GM23338 (cell line): ENCODE measurements at regions not wholly inside any gene's neighbourhood (a gene's known extent, or its start where the extent isn't known, plus 50 kb on each side); places are given as distances from the start of the nearest gene placed in this dataset.

Source experiments
- ATAC-seq: fragments of 200-7000 bp; cut with Tn5 transposase; 3 replicates; pipeline ENCODE4 v1.9.1; 2020
- DNase-seq: peaks from one replicate; pipeline ENCODE4 v3.0.0-alpha.2; 2015; ENCODE audit warnings: low spot score
- H2AFZ ChIP-seq: fragments of 200-600 bp; sonication (generic); 2 replicates; pipeline ENCODE4 v1.8.0; 2016; ENCODE audit warnings: antibody characterized with exemption, mild to moderate bottlenecking, moderate library complexity
- H3F3A ChIP-seq: fragments of 200-600 bp; sonication (generic); replicated peaks from 2 replicates; pipeline ENCODE4 v1.8.0; 2017; ENCODE audit warnings: antibody characterized with exemption, mixed run types, low read depth
- H3K27ac ChIP-seq: fragments of 200-600 bp; sonication (generic); 2 replicates; pipeline ENCODE4 v1.6.1; 2016; ENCODE audit warnings: low read depth
- H3K27me3 ChIP-seq: fragments of 200-600 bp; sonication (generic); 2 replicates; pipeline ENCODE4 v1.8.0; 2016; ENCODE audit warnings: mild to moderate bottlenecking, mixed run types, moderate library complexity; ENCODE audit not compliant: insufficient read depth
- H3K36me3 ChIP-seq: fragments of 200-600 bp; sonication (generic); 2 replicates; pipeline ENCODE4 v1.8.0; 2016; ENCODE audit warnings: mild to moderate bottlenecking; ENCODE audit not compliant: insufficient read depth
- H3K4me1 ChIP-seq: fragments of 200-600 bp; sonication (generic); 2 replicates; pipeline ENCODE4 v1.8.0; 2016; ENCODE audit warnings: mild to moderate bottlenecking, moderate library complexity; ENCODE audit not compliant: insufficient read depth
- H3K4me2 ChIP-seq: fragments of 200-600 bp; sonication (generic); 2 replicates; pipeline ENCODE4 v1.7.1; 2017; ENCODE audit warnings: mixed run types
- H3K4me3 ChIP-seq: fragments of 200-600 bp; sonication (generic); 2 replicates; pipeline ENCODE4 v1.6.1; 2016; ENCODE audit warnings: mixed run types
- H3K79me2 ChIP-seq: fragments of 200-600 bp; sonication (generic); replicated peaks from 2 replicates; pipeline ENCODE4 v1.8.0; 2017; ENCODE audit warnings: mild to moderate bottlenecking; ENCODE audit not compliant: insufficient read depth
- H3K9me2 ChIP-seq: fragments of 200-600 bp; sonication (generic); 2 replicates; pipeline ENCODE4 v1.8.0; 2017; ENCODE audit not compliant: insufficient read depth
- H4K20me1 ChIP-seq: fragments of 200-600 bp; sonication (generic); replicated peaks from 2 replicates; pipeline ENCODE4 v1.8.0; 2017; ENCODE audit warnings: mild to moderate bottlenecking; ENCODE audit not compliant: insufficient read depth
- H3K27ac Mint-ChIP-seq: 2 replicates; pipeline ENCODE4 v1.8.0; 2020; ENCODE audit warnings: inconsistent platforms, mild to moderate bottlenecking, moderate library complexity, mixed read lengths
- H3K27me3 Mint-ChIP-seq: 3 replicates; pipeline ENCODE4 v1.8.0; 2022; ENCODE audit warnings: low read depth, mild to moderate bottlenecking, moderate library complexity, mixed read lengths, inconsistent platforms; ENCODE audit not compliant: insufficient read depth, poor library complexity
- H3K36me3 Mint-ChIP-seq: 3 replicates; pipeline ENCODE4 v1.8.0; 2021; ENCODE audit warnings: low read depth, mild to moderate bottlenecking, inconsistent platforms, moderate library complexity, mixed read lengths
- H3K4me1 Mint-ChIP-seq: 3 replicates; pipeline ENCODE4 v1.8.0; 2020; ENCODE audit warnings: mild to moderate bottlenecking, inconsistent platforms, mixed read lengths
- H3K4me3 Mint-ChIP-seq: 3 replicates; pipeline ENCODE4 v1.8.0; 2021; ENCODE audit warnings: moderate library complexity, mild to moderate bottlenecking, inconsistent platforms, mixed read lengths
- H3K9me3 Mint-ChIP-seq: 3 replicates; pipeline ENCODE4 v1.8.0; 2020; ENCODE audit warnings: moderate library complexity, mild to moderate bottlenecking, inconsistent platforms, mixed read lengths
- EZH2phosphoT487 ChIP-seq: fragments of 200-600 bp; sonication (generic); IDR thresholded peaks from one replicate; pipeline ENCODE4 v1.8.1; 2018; ENCODE audit warnings: antibody characterized with exemption; ENCODE audit not compliant: unreplicated experiment
- JUNB ChIP-seq: IDR thresholded peaks from one replicate; pipeline ENCODE4 v1.6.1; 2016; ENCODE audit warnings: antibody characterized with exemption; ENCODE audit not compliant: unreplicated experiment
- POLR2AphosphoS5 ChIP-seq: IDR thresholded peaks from 2 replicates; pipeline ENCODE4 v1.6.1; 2016; ENCODE audit warnings: antibody characterized with exemption, low read depth
- REST ChIP-seq: IDR thresholded peaks from one replicate; pipeline ENCODE4 v1.6.1; 2018; ENCODE audit warnings: antibody characterized with exemption; ENCODE audit not compliant: unreplicated experiment
- STAT1 ChIP-seq: IDR thresholded peaks from one replicate; pipeline ENCODE4 v1.6.1; 2016; ENCODE audit warnings: antibody characterized with exemption; ENCODE audit not compliant: unreplicated experiment
- ZNF462 ChIP-seq: fragments of 250-450 bp; sonication (Bioruptor Pico); IDR thresholded peaks from 2 replicates; pipeline ENCODE4 v1.5.0; 2020; ENCODE audit warnings: mild to moderate bottlenecking, moderate library complexity
- TF ChIP-seq, protein P1 (sequence below): IDR thresholded peaks from 2 replicates; pipeline ENCODE4 v1.6.1; 2016; ENCODE audit warnings: antibody characterized with exemption

DNA sequence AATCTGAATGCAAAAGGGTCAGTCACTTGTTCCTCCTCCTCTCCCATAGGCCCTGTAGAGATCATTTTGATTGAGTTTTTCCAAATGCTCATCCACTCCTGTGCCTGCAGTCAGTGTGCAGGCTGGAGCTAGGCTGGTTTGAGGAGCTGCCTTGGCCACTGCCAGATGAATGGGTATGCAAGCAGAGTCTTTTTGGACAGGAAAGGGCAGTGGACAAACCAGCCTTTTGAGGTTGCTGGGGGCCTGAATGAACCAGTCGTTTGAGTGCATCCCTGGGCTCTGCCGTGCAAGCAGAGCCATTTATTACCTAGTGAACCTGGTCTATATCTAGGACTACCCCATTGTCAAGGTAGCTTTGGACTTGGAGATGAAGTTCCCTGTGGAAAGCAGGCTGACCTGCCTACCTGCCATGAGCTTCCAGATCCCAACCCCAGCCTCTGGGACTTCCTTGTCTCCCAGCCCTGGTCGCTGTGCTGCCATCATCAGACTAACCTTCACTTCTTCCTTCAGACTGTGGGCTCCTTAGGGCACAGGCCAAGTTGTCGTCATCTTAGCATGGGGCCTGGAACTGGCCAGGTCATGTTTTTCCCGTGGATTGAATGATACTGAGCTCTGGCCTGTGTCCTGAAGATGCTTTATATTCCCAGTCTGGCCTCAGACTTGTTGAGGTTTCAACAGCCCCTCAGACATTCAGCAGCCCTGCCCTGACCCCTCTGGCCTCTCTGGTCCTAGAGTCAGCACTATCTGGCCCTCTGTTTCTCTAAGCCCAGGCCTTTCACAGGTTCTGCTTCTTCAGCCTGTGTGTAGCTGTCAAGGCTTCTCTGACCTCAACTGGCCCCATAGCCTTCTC lies 55.5 kb upstream of the PRR23C start (continued):
- TF ChIP-seq REST (no peak), JUNB (no peak)
- TF ChIP-seq, protein P1, sequence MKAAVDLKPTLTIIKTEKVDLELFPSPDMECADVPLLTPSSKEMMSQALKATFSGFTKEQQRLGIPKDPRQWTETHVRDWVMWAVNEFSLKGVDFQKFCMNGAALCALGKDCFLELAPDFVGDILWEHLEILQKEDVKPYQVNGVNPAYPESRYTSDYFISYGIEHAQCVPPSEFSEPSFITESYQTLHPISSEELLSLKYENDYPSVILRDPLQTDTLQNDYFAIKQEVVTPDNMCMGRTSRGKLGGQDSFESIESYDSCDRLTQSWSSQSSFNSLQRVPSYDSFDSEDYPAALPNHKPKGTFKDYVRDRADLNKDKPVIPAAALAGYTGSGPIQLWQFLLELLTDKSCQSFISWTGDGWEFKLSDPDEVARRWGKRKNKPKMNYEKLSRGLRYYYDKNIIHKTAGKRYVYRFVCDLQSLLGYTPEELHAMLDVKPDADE: no peak

- no peaks in the 10 kb centered on the region for H3K9me2 ChIP-seq
- Mint-ChIP-seq H3K27me3 (peaks cover 8% of the 10 kb centered on the region), H3K27ac (no peak overlapping the region), H3K4me1 (peaks cover 3% of the 10 kb centered on the region; the same call in 2 of the 3 replicates), H3K9me3 (no peaks in the 10 kb centered on the region), H3K4me3 (no peak overlapping the region), H3K36me3 (no peaks in the 10 kb centered on the region)
- no peaks in the 10 kb centered on the region for H3K27me3 ChIP-seq
- no peaks in the 10 kb centered on the region for H3K79me2 ChIP-seq
- no peak overlapping the region for H3K27ac ChIP-seq
- no peak overlapping the region for H3K4me3 ChIP-seq
- no peaks in the 10 kb centered on the region for H3F3A ChIP-seq
- H4K20me1 ChIP-seq: no peaks in the 10 kb centered on the region
- no peak for TF ChIP-seq POLR2AphosphoS5
- no peak for TF ChIP-seq ZNF462 (CRISPR knock-in tag)
- TF ChIP-seq EZH2phosphoT487: no peak
- TF ChIP-seq STAT1: no peak
- TF ChIP-seq REST: no peak
- TF ChIP-seq, protein P1: no peak
- no peak for TF ChIP-seq JUNB
- H3K4me2 ChIP-seq: no peak overlapping the region
- H3K4me1 ChIP-seq: no peaks in the 10 kb centered on the region
- H3K36me3 ChIP-seq: no peaks in the 10 kb centered on the region
- no peak overlapping the region for H2AFZ ChIP-seq
- DNase-seq (no peak), ATAC-seq (no peak)
These were observed 56.1 kb upstream of the PRR23C start for GRCh38 chr3:139100821-139101220.
